ENCODE measurements at regions not wholly inside any gene's neighbourhood (a gene's known extent, or its start where the extent isn't known, plus 50 kb on each side); places are given as distances from the start of the nearest gene placed in this dataset.
"Not testable (repeated sequence)": the region's sequence is repeated elsewhere in the genome, so short reads cannot be mapped to it uniquely, and the experiment has no call there.

GRCh38 chr2:155980941-155981560 is 351.5 kb downstream of the NR4A2 start:
- H3K4me1 ChIP-seq (ENCODE audit: insufficient read depth, low read length, poor library complexity, severe bottlenecking): no peaks in the 10 kb centered on the region
- intact Hi-C loops (cut with micrococcal nuclease; ENCODE audit: unreplicated experiment): no loop called here
- H4K20me1 ChIP-seq (ENCODE audit: insufficient read depth, low read length): no peaks in the 10 kb centered on the region
- DNase-seq (ENCODE audit: low spot score): no peak
- ChIA-PET CTCF (ENCODE audit: unreplicated experiment) (no interaction called here), POLR2A (interaction anchor here (0.6 kb wide), 1 partner anchor 414 kb away, joined by 5 read pairs; no protein-coding TSS in a partner anchor)
- no peak overlapping the region for H3K4me2 ChIP-seq (ENCODE audit: low read length)
- TF ChIP-seq, protein P1, sequence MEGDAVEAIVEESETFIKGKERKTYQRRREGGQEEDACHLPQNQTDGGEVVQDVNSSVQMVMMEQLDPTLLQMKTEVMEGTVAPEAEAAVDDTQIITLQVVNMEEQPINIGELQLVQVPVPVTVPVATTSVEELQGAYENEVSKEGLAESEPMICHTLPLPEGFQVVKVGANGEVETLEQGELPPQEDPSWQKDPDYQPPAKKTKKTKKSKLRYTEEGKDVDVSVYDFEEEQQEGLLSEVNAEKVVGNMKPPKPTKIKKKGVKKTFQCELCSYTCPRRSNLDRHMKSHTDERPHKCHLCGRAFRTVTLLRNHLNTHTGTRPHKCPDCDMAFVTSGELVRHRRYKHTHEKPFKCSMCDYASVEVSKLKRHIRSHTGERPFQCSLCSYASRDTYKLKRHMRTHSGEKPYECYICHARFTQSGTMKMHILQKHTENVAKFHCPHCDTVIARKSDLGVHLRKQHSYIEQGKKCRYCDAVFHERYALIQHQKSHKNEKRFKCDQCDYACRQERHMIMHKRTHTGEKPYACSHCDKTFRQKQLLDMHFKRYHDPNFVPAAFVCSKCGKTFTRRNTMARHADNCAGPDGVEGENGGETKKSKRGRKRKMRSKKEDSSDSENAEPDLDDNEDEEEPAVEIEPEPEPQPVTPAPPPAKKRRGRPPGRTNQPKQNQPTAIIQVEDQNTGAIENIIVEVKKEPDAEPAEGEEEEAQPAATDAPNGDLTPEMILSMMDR (conservative IDR thresholded peaks at IDR 0.05; ENCODE audit: low read length): no peak
- no peak overlapping the region for H2AFZ ChIP-seq (ENCODE audit: low read length)
- no peak overlapping the region for H3K27ac ChIP-seq (ENCODE audit: low read depth, low read length, poor library complexity, severe bottlenecking)
- H3K9me2 ChIP-seq (ENCODE audit: insufficient read depth, low read length): no peaks in the 10 kb centered on the region; the same call in 1 of the 2 replicates
- no peaks in the 10 kb centered on the region for H3K36me3 ChIP-seq (ENCODE audit: insufficient read depth, low read length)
- no peaks in the 10 kb centered on the region for H3K79me2 ChIP-seq (ENCODE audit: insufficient read depth, low read depth, low read length)
- no peak overlapping the region for H3K4me3 ChIP-seq (ENCODE audit: low read depth, low read length, poor library complexity, severe bottlenecking)
- BruUV-seq (replicated peaks): no TSS peak
- no peaks in the 10 kb centered on the region for H3K9me3 ChIP-seq (ENCODE audit: low read length)

- H3K79me2 ChIP-seq (ENCODE audit: insufficient read depth, low read depth, low read length): no peaks in the 10 kb centered on the region
- TF ChIP-seq, protein P1 (conservative IDR thresholded peaks at IDR 0.05; ENCODE audit: low read length): no peak
- TF ChIP-seq EZH2phosphoT487 (IDR thresholded peaks at IDR 0.05; ENCODE audit: borderline replicate concordance, low read depth, low read length): no peak
- H2AFZ ChIP-seq (ENCODE audit: low read length): no peak overlapping the region
- no peaks in the 10 kb centered on the region for H3K9me3 ChIP-seq (ENCODE audit: low read length)
- H3K4me1 ChIP-seq (ENCODE audit: insufficient read depth, low read length, poor library complexity, severe bottlenecking): no peaks in the 10 kb centered on the region
- H3K27ac ChIP-seq (ENCODE audit: low read depth, low read length, poor library complexity, severe bottlenecking): no peak overlapping the region
- no peaks in the 10 kb centered on the region; the same call in 1 of the 2 replicates for H3K9me2 ChIP-seq (ENCODE audit: insufficient read depth, low read length)
- no peaks in the 10 kb centered on the region for H3K36me3 ChIP-seq (ENCODE audit: insufficient read depth, low read length)
- H4K20me1 ChIP-seq (ENCODE audit: insufficient read depth, low read length): no peaks in the 10 kb centered on the region
- ChIA-PET CTCF (ENCODE audit: unreplicated experiment) (no interaction called here), POLR2A (interaction anchor here (0.7 kb wide), 1 partner anchor 558 kb away, joined by 3 read pairs; no protein-coding TSS in a partner anchor)
- DNase-seq (ENCODE audit: low spot score): no peak
- BruUV-seq (replicated peaks): no TSS peak
- intact Hi-C loops (cut with micrococcal nuclease; ENCODE audit: unreplicated experiment): no loop called here
- H3K4me3 ChIP-seq (ENCODE audit: low read depth, low read length, poor library complexity, severe bottlenecking): no peak overlapping the region
- no peak overlapping the region for H3K4me2 ChIP-seq (ENCODE audit: low read length)
Measured at GRCh38 chr2:155975734-155976133, 356.8 kb downstream of the NR4A2 start.

GRCh38 chr2:155972916-155973315 is 359.6 kb downstream of the NR4A2 start:
- intact Hi-C loops (cut with micrococcal nuclease; ENCODE audit: unreplicated experiment): no loop called here
- no TSS peak for BruUV-seq (replicated peaks)
- no peaks in the 10 kb centered on the region for H3K79me2 ChIP-seq (ENCODE audit: insufficient read depth, low read depth, low read length)
- H2AFZ ChIP-seq (ENCODE audit: low read length): no peak overlapping the region
- H3K36me3 ChIP-seq (ENCODE audit: insufficient read depth, low read length): no peaks in the 10 kb centered on the region
- CTCF ChIA-PET (ENCODE audit: unreplicated experiment): no interaction called here
- H3K4me3 ChIP-seq (ENCODE audit: low read depth, low read length, poor library complexity, severe bottlenecking): no peak overlapping the region
- no peak overlapping the region for H3K4me2 ChIP-seq (ENCODE audit: low read length)
- no peaks in the 10 kb centered on the region for H4K20me1 ChIP-seq (ENCODE audit: insufficient read depth, low read length)
- no peaks in the 10 kb centered on the region; the same call in 1 of the 2 replicates for H3K9me2 ChIP-seq (ENCODE audit: insufficient read depth, low read length)
- H3K9me3 ChIP-seq (ENCODE audit: low read length): no peaks in the 10 kb centered on the region
- H3K27ac ChIP-seq (ENCODE audit: low read depth, low read length, poor library complexity, severe bottlenecking): no peak overlapping the region
- POLR2A ChIA-PET: no interaction called here
- H3K4me1 ChIP-seq (ENCODE audit: insufficient read depth, low read length, poor library complexity, severe bottlenecking): no peaks in the 10 kb centered on the region
- no peak for DNase-seq (ENCODE audit: low spot score)
- TF ChIP-seq, protein P1 (conservative IDR thresholded peaks at IDR 0.05; ENCODE audit: low read length): no peak
- no peak for TF ChIP-seq EZH2phosphoT487 (IDR thresholded peaks at IDR 0.05; ENCODE audit: borderline replicate concordance, low read depth, low read length)

DNA sequence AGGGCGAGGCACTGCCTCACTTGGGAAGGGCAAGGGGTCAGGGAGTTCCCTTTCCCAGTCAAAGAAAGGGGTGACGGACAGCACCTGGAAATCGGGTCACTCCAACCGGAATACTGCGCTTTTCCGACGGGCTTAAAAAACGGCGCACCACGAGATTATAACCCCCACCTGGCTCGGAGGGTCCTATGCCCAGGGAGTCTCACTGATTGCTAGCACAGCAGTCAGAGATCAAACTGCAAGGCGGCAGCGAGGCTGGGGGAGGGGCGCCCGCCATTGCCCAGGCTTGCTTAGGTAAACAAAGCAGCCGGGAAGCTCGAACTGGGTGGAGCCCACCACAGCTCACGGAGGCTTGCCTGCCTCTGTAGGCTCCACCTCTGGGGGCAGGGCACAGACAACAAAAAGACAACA is 366.5 kb downstream of the NR4A2 start:
- intact Hi-C loops (cut with micrococcal nuclease; ENCODE audit: unreplicated experiment); H3K9me3 ChIP-seq (ENCODE audit: low read length); H4K20me1 ChIP-seq (ENCODE audit: insufficient read depth, low read length); H3K4me2 ChIP-seq (ENCODE audit: low read length); H3K4me1 ChIP-seq (ENCODE audit: insufficient read depth, low read length, poor library complexity, severe bottlenecking); DNase-seq (ENCODE audit: low spot score); H3K79me2 ChIP-seq (ENCODE audit: insufficient read depth, low read depth, low read length); H3K9me2 ChIP-seq (ENCODE audit: insufficient read depth, low read length); BruUV-seq (replicated peaks); H3K27ac ChIP-seq (ENCODE audit: low read depth, low read length, poor library complexity, severe bottlenecking); H3K4me3 ChIP-seq (ENCODE audit: low read depth, low read length, poor library complexity, severe bottlenecking); H2AFZ ChIP-seq (ENCODE audit: low read length); CTCF ChIA-PET (ENCODE audit: unreplicated experiment); H3K36me3 ChIP-seq (ENCODE audit: insufficient read depth, low read length); POLR2A ChIA-PET: not testable (repeated sequence)
